ENCODE measurements at regions not wholly inside any gene's neighbourhood (a gene's known extent, or its start where the extent isn't known, plus 50 kb on each side); places are given as distances from the start of the nearest gene placed in this dataset.

GRCh38 chrX:137684591-137684990, 118.7 kb downstream of the ZIC3 start:
- Histone ChIP-seq H2BK15ac (ENCODE audit: low read length) (no peak overlapping the region), H3K18ac (ENCODE audit: extremely low read depth, low read length) (no peak overlapping the region; the same call in 1 of the 2 replicates), H3K4ac (replicated peaks; ENCODE audit: insufficient read length, low read depth, low read length) (no peak overlapping the region), H3K4me1 (replicated peaks in 1 of 4; ENCODE audit: control insufficient read depth in 3 of 4, insufficient read depth in 4 of 4, low read length in 3 of 4) (peaks cover 0 to 10% (median 2%) of the 10 kb centered on the region in 4 experiments; a peak in 2 of 7 replicates), H2BK120ac (replicated peaks; ENCODE audit: low read depth, low read length) (no peak overlapping the region), H2BK12ac (ENCODE audit: low read depth, low read length) (no peak overlapping the region), H3K36me3 (ENCODE audit: control insufficient read depth in 2 of 4, insufficient read depth in 4 of 4, low read length in 3 of 4) (no peaks in the 10 kb centered on the region), H3K56ac (replicated peaks; ENCODE audit: insufficient read length, low read depth, low read length) (no peak overlapping the region), H3K23me2 (ENCODE audit: low read depth, low read length) (no peaks in the 10 kb centered on the region), H3K23ac (ENCODE audit: insufficient read length) (no peak overlapping the region), H3K4me2 (ENCODE audit: insufficient read depth in 1 of 2, low read depth in 2 of 2, low read length in 2 of 2) (peak overlapping the region; percentile 52 to 54), H2AFZ (ENCODE audit: low read length) (no peak overlapping the region), H4K20me1 (replicated peaks in 1 of 2; ENCODE audit: control insufficient read depth in 1 of 2, insufficient read depth in 2 of 2, low read length in 2 of 2) (no peaks in the 10 kb centered on the region), H2BK5ac (ENCODE audit: low read depth, low read length) (no peak overlapping the region), H4K5ac (ENCODE audit: insufficient read length, low read depth, low read length) (peak overlapping the region; percentile 100), H3K27ac (ENCODE audit: low read depth, low read length) (no peak overlapping the region), H3K79me2 (ENCODE audit: control insufficient read depth in 1 of 2, insufficient read depth in 2 of 2, low read length in 2 of 2) (no peaks in the 10 kb centered on the region), H3K27me3 (replicated peaks in 1 of 4; ENCODE audit: control insufficient read depth in 3 of 4, extremely low read depth in 1 of 4, insufficient read depth in 3 of 4, low read length in 3 of 4) (no peaks in the 10 kb centered on the region), H3K9ac (replicated peaks in 1 of 4; ENCODE audit: extremely low read depth in 1 of 4, low read depth in 3 of 4, low read length in 3 of 4) (no peak overlapping the region), H3K9me3 (ENCODE audit: insufficient read depth in 2 of 2, low read depth in 1 of 2, low read length in 1 of 2) (no peaks in the 10 kb centered on the region), H4K8ac (ENCODE audit: extremely low read depth, insufficient read depth, low read length) (no peak overlapping the region), H4K91ac (replicated peaks; ENCODE audit: insufficient read length, low read length) (no peak overlapping the region), H2AK5ac (ENCODE audit: low read depth, low read length) (no peak overlapping the region), H3K14ac (ENCODE audit: insufficient read length) (no peak overlapping the region), H3K79me1 (ENCODE audit: low read depth, low read length) (no peaks in the 10 kb centered on the region), H3K4me3 (ENCODE audit: extremely low read depth in 1 of 4, insufficient read depth in 2 of 4, low read depth in 3 of 4, low read length in 4 of 4) (peak overlapping the region in 1 of 4 experiments; percentile 42; a peak in 1 of 8 replicates), H2BK20ac (ENCODE audit: low read length) (no peak overlapping the region)
- 0% methylated on average over 2 of the region's 2 CpGs; no CpG with 5 or more reads in 1 of the 2 experiments for WGBS, 2 experiments (ENCODE audit: extremely low coverage in 1 of 2, insufficient coverage in 1 of 2, insufficient read length in 1 of 2, insufficient replicate concordance in 2 of 2, low coverage in 1 of 2, low lambda C conversion rate in 2 of 2, missing lambda C conversion rate in 1 of 2)
- FAIRE-seq (no peak), DNase-seq (ENCODE audit: low read depth in 1 of 2, low spot score in 2 of 2) (no peak)
- ChIA-PET POLR2A (ENCODE audit: partially characterized antibody) (no interaction called here), CTCF (ENCODE audit: partially characterized antibody) (interaction anchor here (1.4 to 1.5 kb wide), 2 partner anchors 10 to 252 kb away, joined by 5 to 6 read pairs; no protein-coding TSS in a partner anchor)
- no peak for TF ChIP-seq PHF8 (conservative IDR thresholded peaks at IDR 0.05; ENCODE audit: low read depth, low read length)
